ENCODE measurements at regions not wholly inside any gene's neighbourhood (a gene's known extent, or its start where the extent isn't known, plus 50 kb on each side); places are given as distances from the start of the nearest gene placed in this dataset.
"Not testable (repeated sequence)": the region's sequence is repeated elsewhere in the genome, so short reads cannot be mapped to it uniquely, and the experiment has no call there.

DNA sequence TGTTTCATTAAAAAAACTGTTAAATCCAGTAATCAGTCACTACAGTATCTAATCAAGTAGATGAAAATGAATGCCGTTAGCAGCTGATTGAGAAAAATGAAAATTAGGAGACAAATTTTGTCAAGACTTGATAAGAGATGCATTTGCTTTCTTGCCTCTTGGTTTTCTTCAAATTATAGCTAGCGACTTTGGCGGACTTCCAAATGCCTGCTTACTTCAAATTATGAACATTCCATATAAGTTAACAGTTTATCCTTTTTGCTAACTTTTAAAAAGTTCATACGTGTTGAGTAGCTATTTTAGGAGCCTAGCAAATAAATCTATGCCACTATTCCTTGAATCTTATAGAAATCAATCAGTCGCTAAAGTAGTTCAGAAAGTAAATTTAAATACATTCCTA lies 58.8 kb downstream of the PPP4R3C start:
- no peak for DNase-seq

- DNase-seq = no peak
Measured at GRCh38 chrX:27399146-27399456, 64.0 kb downstream of the PPP4R3C start.

- no peak for DNase-seq
Measured at GRCh38 chrX:27391623-27392022, 71.5 kb downstream of the PPP4R3C start.

DNA sequence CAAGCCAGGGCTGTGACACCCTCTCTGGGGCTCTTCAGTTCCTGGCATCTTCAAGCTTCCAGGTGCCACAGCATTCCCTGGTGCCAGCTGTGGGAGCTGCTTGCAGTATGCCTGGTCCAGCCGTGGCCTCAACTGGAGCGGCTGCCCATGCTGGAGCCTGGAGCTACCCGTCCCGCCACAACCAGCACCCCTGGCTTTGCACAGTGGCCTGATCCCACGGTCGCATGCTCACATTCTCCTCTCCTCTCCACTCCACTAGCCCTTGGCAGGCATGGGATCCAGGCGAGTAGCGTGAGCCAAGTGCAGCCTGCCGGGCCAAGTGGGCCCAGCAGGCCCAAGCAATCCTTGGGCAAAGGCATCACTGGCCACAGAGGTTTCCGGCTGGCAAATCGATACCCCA lies 81.7 kb downstream of the PPP4R3C start:
- DNase-seq = no peak

DNA sequence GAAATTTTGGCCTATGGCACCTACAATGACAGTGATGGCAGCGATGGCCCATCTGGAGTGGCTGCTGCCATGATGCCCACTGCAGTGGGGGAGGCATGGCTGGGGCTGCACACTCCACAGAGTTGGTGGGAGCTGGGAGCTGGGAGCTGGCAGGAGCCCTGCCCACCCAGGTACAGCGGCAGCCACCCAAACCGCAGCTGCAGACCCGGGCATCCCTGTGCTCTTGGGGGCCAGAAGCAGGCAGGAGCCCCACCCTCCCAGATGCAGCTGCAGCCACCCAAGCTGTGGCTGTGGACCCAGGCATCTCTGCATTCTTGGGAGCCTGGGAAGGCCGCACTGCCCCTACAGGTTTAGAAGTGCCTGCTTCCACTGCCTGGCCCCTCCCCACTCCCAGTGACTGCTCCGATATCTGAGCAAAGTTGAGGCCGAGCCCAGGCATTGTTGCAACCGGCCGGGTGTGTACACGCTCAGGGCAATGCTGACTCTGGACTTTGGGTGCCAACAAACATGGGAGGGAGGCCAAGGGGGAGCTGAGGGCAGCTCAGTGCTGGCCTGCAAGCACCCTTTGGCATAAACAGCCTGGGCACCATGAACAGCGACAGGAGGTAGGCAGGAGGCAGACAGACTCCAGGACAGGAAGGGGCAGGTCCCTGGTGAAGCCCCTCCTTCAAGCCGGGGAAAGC lies 82.8 kb downstream of the PPP4R3C start:
- no peak for DNase-seq

DNA sequence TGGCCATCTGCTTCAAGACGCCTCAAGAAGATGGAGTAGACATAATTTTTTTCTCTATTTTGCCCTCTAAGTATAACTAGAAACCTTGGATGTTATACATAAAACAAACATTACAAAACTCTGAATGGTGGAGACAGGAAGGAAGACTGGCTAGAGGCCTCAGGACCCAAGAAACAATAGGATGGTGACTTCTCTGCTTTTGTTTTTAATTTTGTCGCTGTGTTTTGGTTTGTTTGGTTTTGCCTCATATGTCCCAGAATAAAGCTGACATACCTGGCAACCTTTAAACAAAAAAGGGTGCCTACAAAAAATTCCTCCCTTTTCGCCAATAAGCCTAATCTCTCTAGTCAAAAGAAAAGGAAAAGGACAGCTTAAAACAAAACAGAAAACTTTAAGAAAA lies 109.1 kb downstream of the PPP4R3C start:
- no peak for DNase-seq

DNA sequence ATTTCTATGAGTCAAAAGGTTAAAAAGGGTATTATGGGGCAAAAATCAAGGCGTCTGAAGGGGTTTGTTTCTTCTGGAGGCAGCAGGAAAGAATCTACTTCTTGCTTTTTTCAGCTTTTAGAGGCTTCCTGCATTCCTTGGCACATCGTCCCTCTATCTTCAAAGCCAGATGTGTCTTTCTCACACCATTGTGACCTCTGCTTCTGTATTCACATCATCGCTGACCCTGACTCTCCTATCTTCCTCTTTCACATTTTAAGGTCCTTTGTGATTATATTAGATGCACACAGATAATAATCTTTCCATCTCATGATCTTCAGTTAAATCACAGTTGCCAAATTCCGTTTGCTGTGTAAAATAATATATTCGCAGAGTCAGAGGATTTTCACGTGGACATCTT lies 112.7 kb downstream of the PPP4R3C start:
- no peak for DNase-seq

DNA sequence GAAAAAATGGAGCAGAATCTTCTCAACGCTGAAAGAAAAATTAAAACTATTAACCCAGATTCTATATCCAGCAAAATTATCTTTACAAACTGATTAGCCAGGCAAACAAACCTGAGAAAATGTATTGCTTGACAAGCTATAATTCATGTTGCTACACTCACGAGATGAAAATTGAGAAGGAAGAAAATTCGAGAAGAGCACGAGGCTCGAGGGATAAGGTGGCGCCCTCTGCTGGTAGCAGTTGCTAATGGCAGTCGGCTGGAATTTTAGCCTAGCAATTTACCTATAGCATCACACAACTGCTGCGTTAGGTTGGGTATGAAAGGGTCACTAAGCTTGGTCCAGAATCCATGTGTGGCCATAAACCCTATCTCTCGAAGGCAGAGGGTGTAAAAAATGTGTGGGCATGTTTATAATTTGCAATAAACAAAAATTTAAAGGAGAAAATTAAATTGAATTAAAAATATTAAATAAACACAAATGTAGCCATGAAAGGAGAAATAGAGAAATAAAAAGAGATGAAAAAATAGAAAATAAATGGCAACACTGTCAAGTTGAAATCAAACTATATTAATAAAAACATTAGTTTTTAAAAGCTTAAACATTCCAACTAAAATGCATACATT lies 126.6 kb downstream of the PPP4R3C start:
- DNase-seq = peak; percentile 10

- no peak for DNase-seq
Measured at GRCh38 chrX:27321632-27322031, 141.5 kb downstream of the PPP4R3C start.

DNA sequence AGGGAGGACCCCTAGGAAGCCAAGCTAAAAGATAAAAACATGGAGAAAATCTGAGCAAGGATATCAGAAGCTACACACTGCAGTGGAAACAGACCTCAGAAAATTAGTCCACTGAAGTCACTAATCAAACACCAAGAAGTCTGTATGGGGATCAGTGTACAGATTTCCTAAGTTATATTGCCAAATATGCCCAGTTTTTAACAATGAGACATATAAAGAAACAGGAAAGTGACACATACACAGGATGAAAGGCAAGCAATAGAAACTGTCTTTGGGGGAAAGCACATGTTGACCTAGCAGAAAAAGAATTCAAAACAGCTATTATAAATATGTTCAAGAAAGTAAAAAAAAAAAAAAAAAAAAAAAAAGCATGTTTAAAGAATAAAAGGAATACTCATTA lies 153.7 kb downstream of the PPP4R3C start:
- DNase-seq = no peak

GRCh38 chrX:27307546-27307945 lies 155.6 kb downstream of the PPP4R3C start:
- no peak for DNase-seq

- not testable (repeated sequence) for DNase-seq
Measured at GRCh38 chrX:27292552-27292951, 170.6 kb downstream of the PPP4R3C start.

DNA sequence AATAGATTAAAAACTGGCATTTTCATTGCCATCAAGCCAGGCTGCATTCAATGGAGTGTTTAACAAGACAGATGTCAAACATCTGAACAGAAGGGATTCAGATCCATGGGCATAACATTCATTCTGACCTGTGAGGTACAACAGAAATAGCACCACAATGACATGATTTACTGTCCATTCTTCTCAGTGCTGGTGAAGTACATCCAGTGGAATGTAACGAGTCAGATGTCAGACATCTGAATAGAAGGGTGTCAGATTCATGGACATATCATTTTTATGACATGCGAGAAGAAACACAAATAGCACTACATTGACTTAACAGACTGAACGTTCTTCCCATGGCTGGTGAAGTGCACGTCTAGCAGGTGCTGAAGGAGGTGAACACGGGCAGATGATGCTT lies 186.4 kb downstream of the PPP4R3C start:
- no peak for DNase-seq

DNA sequence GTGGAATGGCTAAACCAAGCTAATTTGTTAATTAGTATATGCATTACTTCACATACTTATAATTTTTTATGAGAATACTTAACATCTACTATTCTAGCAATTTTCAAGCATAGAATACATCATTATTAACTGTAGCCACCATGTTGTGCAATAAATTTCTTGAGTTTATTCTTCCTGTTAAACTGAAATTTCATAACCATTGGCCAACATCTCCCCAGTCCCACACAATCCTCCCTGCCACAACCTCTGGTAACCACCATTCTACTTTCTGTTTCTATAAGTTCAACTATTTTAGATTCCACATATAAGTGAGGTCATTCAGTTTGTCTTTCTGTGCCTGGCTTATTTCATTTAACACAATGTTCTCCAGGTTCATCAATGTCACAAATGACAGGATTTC lies 208.5 kb downstream of the PPP4R3C start:
- DNase-seq = no peak

- no peak for DNase-seq
Measured at GRCh38 chrX:27251369-27251768, 211.8 kb downstream of the PPP4R3C start.

- no peak for DNase-seq
Measured at GRCh38 chrX:27242581-27242980, 220.6 kb downstream of the PPP4R3C start.

DNA sequence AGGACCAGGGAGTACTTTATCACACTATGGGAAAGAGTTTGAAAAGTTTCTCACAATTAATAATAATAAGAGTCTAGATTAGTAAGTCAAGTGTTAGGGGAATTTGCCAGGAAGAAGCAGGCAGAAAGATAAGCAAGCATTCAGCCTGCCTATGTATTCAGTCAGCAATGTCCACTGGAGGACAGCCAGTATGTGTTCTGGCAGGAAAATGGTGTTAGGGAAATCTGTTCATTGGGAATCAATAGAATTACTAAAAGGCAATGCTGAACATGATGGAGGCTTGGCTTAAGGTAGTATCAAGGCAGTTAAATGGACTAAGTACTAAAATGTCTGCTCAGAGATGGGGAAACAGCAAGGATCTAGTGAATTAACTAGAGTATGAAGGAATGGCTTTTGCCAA lies 221.2 kb downstream of the PPP4R3C start:
- no peak for DNase-seq

- DNase-seq = not testable (repeated sequence)
Measured at GRCh38 chrX:27240042-27240441, 223.1 kb downstream of the PPP4R3C start.

DNA sequence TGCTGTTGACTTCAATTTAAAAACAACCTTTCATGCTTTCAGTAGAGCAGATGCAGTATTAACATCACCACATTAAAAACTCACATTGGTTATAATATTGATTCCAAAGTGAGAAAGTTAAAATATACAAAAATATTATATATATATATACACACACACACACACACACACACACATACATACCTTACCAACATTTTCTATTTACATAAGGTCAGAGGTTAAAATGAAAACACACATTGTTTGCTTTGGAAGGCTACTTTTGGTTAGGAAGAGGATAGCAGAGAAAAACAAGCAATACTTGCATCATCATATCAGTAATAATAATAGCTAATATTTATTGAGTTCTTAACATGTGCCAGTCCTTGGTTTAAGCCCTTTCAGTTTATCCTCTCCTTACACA lies 226.5 kb downstream of the PPP4R3C start:
- no peak for DNase-seq

- no peak for DNase-seq
Measured at GRCh38 chrX:27229721-27230120, 233.4 kb downstream of the PPP4R3C start.

- DNase-seq = no peak
Measured at GRCh38 chrX:27222661-27223060, 240.5 kb downstream of the PPP4R3C start.

- no peak for DNase-seq
Measured at GRCh38 chrX:27186671-27187070, 276.5 kb downstream of the PPP4R3C start.

DNA sequence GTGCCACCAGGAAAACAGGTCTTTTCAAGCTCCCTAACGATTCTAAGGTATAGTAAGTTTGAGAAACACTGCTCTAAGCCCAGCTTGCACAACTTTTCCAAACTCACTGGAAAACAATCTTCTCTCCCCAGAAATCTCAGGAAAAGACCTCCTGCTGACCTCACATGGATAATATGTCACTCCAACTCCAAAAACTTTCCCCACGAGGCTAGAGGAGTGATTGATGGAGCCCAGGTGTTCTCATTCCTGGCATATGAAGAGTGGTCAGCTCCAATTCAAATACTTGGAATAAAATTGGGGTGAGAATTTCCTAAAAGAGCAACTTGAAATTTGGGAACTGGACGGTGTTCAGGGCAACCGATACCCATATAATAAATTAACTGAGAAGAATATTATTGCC lies 299.9 kb downstream of the PPP4R3C start:
- no peak for DNase-seq

- DNase-seq = no peak
Measured at GRCh38 chrX:27162496-27162895, 300.6 kb downstream of the PPP4R3C start.

DNA sequence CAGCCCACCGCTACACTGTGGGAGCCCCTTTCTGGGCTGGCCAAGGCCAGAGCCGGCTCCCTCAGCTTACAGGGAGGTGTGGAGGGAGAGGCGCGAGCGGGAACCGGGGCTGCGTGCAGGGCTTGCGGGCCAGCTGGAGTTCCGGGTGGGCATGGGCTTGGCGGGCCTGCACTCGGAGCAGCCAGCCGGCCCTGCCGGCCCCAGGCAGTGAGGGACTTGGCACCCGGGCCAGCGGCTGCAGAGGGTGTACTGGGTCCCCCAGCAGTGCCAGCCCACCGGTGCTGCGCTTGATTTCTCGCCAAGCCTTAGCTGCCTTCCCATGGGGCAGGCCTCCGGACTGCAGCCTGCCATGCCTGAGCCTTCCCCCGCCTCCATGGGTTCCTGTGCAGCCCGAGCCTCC lies 306.2 kb downstream of the PPP4R3C start:
- not testable (repeated sequence) for DNase-seq

All from activated naive CD4-positive, alpha-beta T cell treated with anti-CD3 and anti-CD28 coated beads, Interleukin-2, amount 50 U/mL, for 16 hours (primary cell).